ENCODE measurements at regions not wholly inside any gene's neighbourhood (a gene's known extent, or its start where the extent isn't known, plus 50 kb on each side); places are given as distances from the start of the nearest gene placed in this dataset.

DNA sequence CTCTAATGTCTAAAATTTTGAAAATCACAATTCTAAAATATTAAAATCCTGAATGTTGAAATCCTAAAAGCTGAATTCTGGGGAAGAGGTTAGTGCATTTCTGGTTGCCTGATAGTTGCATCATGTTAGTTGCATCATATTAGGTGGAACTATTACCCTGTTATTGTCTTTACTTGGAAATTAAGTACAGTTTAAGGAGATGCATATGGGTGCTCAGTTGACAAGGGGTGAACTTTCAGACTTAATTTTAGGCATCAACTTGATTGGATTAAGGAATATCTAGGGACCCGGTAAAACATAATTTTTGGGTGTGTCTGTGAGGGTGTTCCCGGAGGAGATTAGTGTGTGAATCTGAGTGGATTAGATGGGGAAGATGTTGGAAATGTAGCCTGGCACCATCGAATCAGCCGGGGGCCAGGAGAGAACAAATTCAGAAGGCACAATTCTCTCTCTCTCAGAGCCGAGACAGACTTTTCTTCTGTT is 409.8 kb downstream of the PLCL1 start (continued):
- TF ChIP-seq, protein P1, sequence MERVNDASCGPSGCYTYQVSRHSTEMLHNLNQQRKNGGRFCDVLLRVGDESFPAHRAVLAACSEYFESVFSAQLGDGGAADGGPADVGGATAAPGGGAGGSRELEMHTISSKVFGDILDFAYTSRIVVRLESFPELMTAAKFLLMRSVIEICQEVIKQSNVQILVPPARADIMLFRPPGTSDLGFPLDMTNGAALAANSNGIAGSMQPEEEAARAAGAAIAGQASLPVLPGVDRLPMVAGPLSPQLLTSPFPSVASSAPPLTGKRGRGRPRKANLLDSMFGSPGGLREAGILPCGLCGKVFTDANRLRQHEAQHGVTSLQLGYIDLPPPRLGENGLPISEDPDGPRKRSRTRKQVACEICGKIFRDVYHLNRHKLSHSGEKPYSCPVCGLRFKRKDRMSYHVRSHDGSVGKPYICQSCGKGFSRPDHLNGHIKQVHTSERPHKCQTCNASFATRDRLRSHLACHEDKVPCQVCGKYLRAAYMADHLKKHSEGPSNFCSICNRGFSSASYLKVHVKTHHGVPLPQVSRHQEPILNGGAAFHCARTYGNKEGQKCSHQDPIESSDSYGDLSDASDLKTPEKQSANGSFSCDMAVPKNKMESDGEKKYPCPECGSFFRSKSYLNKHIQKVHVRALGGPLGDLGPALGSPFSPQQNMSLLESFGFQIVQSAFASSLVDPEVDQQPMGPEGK (CRISPR knock-in tag; IDR thresholded peaks at IDR 0.05; ENCODE audit: borderline replicate concordance) = peak; percentile 61; the same call in 1 of the 2 replicates
- TF ChIP-seq NFE2L1 (tag; IDR thresholded peaks at IDR 0.05; ENCODE audit: borderline replicate concordance, low read depth) (0 out of 2 replicates have a peak, but pooled peaks have one; percentile 14), ZNF830 (CRISPR knock-in tag; IDR thresholded peaks at IDR 0.05) (no peak), NR2C1 (IDR thresholded peaks at IDR 0.05) (no peak), NR2C1 (tag; IDR thresholded peaks at IDR 0.05) (peak; percentile 79), ZNF695 (CRISPR knock-in tag; IDR thresholded peaks at IDR 0.05) (no peak), HSF4 (CRISPR knock-in tag; IDR thresholded peaks at IDR 0.05; ENCODE audit: borderline replicate concordance) (no peak; the same call in 1 of the 2 replicates), ZNF347 (CRISPR knock-in tag; IDR thresholded peaks at IDR 0.05; ENCODE audit: low read depth) (no peak), NRF1 (conservative IDR thresholded peaks at IDR 0.05 in 1 of 2, IDR thresholded peaks at IDR 0.05 in 1 of 2) (no peak), HNRNPLL (IDR thresholded peaks at IDR 0.05; ENCODE audit: low read depth, low read length, poor library complexity, severe bottlenecking) (no peak)
- TF ChIP-seq, protein P2, sequence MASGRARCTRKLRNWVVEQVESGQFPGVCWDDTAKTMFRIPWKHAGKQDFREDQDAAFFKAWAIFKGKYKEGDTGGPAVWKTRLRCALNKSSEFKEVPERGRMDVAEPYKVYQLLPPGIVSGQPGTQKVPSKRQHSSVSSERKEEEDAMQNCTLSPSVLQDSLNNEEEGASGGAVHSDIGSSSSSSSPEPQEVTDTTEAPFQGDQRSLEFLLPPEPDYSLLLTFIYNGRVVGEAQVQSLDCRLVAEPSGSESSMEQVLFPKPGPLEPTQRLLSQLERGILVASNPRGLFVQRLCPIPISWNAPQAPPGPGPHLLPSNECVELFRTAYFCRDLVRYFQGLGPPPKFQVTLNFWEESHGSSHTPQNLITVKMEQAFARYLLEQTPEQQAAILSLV (tag; IDR thresholded peaks at IDR 0.05) = peak; percentile 90
- TF ChIP-seq, protein P3, sequence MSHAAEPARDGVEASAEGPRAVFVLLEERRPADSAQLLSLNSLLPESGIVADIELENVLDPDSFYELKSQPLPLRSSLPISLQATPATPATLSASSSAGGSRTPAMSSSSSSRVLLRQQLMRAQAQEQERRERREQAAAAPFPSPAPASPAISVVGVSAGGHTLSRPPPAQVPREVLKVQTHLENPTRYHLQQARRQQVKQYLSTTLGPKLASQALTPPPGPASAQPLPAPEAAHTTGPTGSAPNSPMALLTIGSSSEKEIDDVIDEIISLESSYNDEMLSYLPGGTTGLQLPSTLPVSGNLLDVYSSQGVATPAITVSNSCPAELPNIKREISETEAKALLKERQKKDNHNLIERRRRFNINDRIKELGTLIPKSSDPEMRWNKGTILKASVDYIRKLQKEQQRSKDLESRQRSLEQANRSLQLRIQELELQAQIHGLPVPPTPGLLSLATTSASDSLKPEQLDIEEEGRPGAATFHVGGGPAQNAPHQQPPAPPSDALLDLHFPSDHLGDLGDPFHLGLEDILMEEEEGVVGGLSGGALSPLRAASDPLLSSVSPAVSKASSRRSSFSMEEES (CRISPR knock-in tag; IDR thresholded peaks at IDR 0.05) = no peak
- TF ChIP-seq, protein P4, sequence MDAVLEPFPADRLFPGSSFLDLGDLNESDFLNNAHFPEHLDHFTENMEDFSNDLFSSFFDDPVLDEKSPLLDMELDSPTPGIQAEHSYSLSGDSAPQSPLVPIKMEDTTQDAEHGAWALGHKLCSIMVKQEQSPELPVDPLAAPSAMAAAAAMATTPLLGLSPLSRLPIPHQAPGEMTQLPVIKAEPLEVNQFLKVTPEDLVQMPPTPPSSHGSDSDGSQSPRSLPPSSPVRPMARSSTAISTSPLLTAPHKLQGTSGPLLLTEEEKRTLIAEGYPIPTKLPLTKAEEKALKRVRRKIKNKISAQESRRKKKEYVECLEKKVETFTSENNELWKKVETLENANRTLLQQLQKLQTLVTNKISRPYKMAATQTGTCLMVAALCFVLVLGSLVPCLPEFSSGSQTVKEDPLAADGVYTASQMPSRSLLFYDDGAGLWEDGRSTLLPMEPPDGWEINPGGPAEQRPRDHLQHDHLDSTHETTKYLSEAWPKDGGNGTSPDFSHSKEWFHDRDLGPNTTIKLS (IDR thresholded peaks at IDR 0.05; ENCODE audit: borderline replicate concordance, low read depth) = no peak
- TF ChIP-seq, protein P5, sequence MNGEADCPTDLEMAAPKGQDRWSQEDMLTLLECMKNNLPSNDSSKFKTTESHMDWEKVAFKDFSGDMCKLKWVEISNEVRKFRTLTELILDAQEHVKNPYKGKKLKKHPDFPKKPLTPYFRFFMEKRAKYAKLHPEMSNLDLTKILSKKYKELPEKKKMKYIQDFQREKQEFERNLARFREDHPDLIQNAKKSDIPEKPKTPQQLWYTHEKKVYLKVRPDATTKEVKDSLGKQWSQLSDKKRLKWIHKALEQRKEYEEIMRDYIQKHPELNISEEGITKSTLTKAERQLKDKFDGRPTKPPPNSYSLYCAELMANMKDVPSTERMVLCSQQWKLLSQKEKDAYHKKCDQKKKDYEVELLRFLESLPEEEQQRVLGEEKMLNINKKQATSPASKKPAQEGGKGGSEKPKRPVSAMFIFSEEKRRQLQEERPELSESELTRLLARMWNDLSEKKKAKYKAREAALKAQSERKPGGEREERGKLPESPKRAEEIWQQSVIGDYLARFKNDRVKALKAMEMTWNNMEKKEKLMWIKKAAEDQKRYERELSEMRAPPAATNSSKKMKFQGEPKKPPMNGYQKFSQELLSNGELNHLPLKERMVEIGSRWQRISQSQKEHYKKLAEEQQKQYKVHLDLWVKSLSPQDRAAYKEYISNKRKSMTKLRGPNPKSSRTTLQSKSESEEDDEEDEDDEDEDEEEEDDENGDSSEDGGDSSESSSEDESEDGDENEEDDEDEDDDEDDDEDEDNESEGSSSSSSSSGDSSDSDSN (IDR thresholded peaks at IDR 0.05; ENCODE audit: borderline replicate concordance in 1 of 2, low read depth in 2 of 2, low read length in 2 of 2) = no peak
- TF ChIP-seq, protein P6, sequence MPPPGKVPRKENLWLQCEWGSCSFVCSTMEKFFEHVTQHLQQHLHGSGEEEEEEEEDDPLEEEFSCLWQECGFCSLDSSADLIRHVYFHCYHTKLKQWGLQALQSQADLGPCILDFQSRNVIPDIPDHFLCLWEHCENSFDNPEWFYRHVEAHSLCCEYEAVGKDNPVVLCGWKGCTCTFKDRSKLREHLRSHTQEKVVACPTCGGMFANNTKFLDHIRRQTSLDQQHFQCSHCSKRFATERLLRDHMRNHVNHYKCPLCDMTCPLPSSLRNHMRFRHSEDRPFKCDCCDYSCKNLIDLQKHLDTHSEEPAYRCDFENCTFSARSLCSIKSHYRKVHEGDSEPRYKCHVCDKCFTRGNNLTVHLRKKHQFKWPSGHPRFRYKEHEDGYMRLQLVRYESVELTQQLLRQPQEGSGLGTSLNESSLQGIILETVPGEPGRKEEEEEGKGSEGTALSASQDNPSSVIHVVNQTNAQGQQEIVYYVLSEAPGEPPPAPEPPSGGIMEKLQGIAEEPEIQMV (tag; conservative IDR thresholded peaks at IDR 0.05; ENCODE audit: low read depth) = no peak
- TF ChIP-seq, protein P7, sequence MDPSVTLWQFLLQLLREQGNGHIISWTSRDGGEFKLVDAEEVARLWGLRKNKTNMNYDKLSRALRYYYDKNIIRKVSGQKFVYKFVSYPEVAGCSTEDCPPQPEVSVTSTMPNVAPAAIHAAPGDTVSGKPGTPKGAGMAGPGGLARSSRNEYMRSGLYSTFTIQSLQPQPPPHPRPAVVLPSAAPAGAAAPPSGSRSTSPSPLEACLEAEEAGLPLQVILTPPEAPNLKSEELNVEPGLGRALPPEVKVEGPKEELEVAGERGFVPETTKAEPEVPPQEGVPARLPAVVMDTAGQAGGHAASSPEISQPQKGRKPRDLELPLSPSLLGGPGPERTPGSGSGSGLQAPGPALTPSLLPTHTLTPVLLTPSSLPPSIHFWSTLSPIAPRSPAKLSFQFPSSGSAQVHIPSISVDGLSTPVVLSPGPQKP (CRISPR knock-in tag; IDR thresholded peaks at IDR 0.05) = no peak
